ENCODE measurements at regions not wholly inside any gene's neighbourhood (a gene's known extent, or its start where the extent isn't known, plus 50 kb on each side); places are given as distances from the start of the nearest gene placed in this dataset.

- TF ChIP-seq CTCF (IDR thresholded peaks at IDR 0.05; ENCODE audit: low read depth, low read length, missing control alignments): no peak
- no peak overlapping the region for H3K4me3 ChIP-seq (ENCODE audit: low read depth, low read length)
- no peak for DNase-seq (ENCODE audit: low read depth)
Observed at GRCh38 chr22:26952451-26953011, 295.1 kb downstream of the MIAT start.

GRCh38 chr22:26953012-26953883 lies 295.9 kb downstream of the MIAT start:
- no peak for DNase-seq (ENCODE audit: low read depth)
- no peak for TF ChIP-seq CTCF (IDR thresholded peaks at IDR 0.05; ENCODE audit: low read depth, low read length, missing control alignments)
- no peak overlapping the region for H3K4me3 ChIP-seq (ENCODE audit: low read depth, low read length)

GRCh38 chr22:26956371-26956770 lies 299.0 kb downstream of the MIAT start:
- DNase-seq (ENCODE audit: low read depth): no peak

GRCh38 chr22:26957176-26957575 lies 299.8 kb downstream of the MIAT start:
- no peak for DNase-seq (ENCODE audit: low read depth)
- no peak for TF ChIP-seq CTCF (IDR thresholded peaks at IDR 0.05; ENCODE audit: low read depth, low read length, missing control alignments)
- H3K4me3 ChIP-seq (ENCODE audit: low read depth, low read length): no peak overlapping the region

More at GRCh38 chr22:26956371-26956770, 299.0 kb downstream of the MIAT start:
- TF ChIP-seq CTCF (IDR thresholded peaks at IDR 0.05; ENCODE audit: low read depth, low read length, missing control alignments): no peak
- H3K4me3 ChIP-seq (ENCODE audit: low read depth, low read length): no peak overlapping the region

GRCh38 chr22:26957897-26958296 lies 300.5 kb downstream of the MIAT start:
- no peak overlapping the region for H3K4me3 ChIP-seq (ENCODE audit: low read depth, low read length)
- no peak for TF ChIP-seq CTCF (IDR thresholded peaks at IDR 0.05; ENCODE audit: low read depth, low read length, missing control alignments)
- DNase-seq (ENCODE audit: low read depth): no peak

- no peak for TF ChIP-seq CTCF (IDR thresholded peaks at IDR 0.05; ENCODE audit: low read depth, low read length, missing control alignments)
- no peak for DNase-seq (ENCODE audit: low read depth)
Observed at GRCh38 chr22:26958378-26958777, 301.0 kb downstream of the MIAT start.

More at GRCh38 chr22:26958378-26958777, 301.0 kb downstream of the MIAT start:
- H3K4me3 ChIP-seq (ENCODE audit: low read depth, low read length): no peak overlapping the region
